ENCODE measurements at regions not wholly inside any gene's neighbourhood (a gene's known extent, or its start where the extent isn't known, plus 50 kb on each side); places are given as distances from the start of the nearest gene placed in this dataset.

GRCh38 chr14:96931751-96932150 lies 134.6 kb downstream of the VRK1 start:
- DNase-seq (ENCODE audit: low spot score), result no peak

DNA sequence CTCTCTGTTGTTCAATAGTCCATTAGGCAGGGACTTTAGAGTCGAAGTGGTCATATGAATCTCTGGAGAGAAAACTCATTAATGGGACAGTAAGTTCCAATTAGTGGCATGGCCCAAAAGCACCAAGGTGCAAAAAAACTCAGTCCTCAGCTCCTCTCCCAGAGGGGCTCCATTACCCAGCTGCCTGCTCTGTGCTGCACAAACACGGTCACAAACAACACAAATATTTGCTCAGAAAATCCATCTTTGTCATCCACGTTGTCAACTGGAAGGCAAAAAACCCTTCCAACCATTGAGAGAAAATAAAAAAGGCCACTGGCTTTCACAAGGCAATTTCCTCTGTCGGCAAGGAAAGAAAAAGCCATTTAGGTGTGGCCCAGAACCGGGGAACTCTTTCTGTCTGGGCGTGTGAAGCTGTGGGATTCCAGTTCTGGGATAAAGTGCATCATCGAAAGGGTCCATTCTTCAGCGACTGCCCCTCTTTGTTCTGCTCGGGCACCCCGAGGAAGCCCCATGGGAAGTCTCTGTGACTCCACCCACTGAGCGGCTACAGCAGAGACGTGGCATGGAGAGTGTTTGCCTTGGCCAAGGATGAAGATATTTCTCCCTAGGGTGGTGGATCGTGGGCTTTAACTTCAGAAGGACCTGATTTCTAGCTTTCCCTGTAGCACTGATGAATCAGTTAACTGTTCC lies 137.6 kb downstream of the VRK1 start:
- no peak for DNase-seq (ENCODE audit: low spot score)

DNA sequence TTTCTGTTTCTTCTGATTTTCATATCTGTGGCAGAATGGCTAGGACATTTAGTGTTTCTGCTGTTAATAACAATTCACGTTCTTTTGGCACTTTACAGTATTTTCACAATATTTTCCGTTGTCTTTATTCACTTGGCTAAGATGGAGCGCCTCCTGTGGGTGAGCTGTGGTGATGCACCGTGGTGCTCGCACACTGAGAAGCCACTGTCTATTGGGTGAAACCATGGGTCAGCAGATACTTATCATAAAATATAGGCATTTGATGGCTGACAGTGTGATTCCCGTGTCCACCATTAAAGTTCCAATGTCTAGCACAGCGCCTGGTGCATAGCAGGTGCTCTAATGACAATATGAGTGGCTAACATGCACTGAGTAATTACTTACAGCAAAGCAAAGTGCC lies 141.8 kb downstream of the VRK1 start:
- DNase-seq (ENCODE audit: low spot score), result no peak

DNA sequence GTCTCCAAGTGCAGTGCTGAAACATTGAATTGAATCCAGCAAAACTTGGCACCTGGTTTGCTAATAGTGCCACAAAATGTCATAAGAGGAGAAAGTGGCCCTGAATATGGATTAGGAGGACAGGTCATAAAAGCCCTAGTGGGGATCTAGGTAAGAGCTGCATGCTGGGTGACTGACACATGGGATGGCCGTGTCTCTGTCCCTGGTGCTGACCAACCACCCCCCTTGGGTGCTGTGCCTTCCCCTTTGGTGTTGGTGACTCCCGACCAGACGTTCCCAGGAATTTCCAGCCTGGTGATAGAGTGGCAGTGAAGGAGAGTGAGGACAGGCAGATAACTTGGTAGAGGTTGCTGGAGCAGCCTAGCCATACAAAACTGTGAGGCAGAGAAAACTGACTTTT lies 142.8 kb downstream of the VRK1 start:
- no peak for DNase-seq (ENCODE audit: low spot score)

DNA sequence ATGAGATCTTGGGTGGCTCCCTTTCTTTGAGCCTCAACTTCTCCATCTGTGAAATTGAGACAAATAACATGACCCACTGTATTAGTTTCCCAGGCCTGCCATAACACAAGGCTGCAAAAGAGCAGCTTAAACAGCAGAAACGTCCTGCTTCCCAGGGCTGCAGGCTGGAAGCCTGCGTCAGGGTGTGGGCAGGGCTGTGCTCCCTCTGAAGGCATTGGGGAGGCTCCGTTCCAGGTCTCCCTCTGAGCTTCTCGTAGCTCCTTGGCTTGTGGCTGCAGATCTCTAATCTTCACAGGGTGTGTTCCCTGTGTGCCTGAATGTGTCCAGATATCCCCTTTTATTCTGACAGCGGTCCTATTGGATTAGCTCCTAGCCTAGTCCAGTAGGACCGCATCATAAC lies 147.1 kb downstream of the VRK1 start:
- no peak for DNase-seq (ENCODE audit: low spot score)

- DNase-seq (ENCODE audit: low spot score), result no peak
These were observed 148.5 kb downstream of the VRK1 start for GRCh38 chr14:96945721-96946120.

GRCh38 chr14:96949594-96949993 lies 152.4 kb downstream of the VRK1 start:
- peak; percentile 51 for DNase-seq (ENCODE audit: low spot score)

- DNase-seq (ENCODE audit: low spot score), result no peak
These were observed 154.3 kb downstream of the VRK1 start for GRCh38 chr14:96951511-96951910.

DNA sequence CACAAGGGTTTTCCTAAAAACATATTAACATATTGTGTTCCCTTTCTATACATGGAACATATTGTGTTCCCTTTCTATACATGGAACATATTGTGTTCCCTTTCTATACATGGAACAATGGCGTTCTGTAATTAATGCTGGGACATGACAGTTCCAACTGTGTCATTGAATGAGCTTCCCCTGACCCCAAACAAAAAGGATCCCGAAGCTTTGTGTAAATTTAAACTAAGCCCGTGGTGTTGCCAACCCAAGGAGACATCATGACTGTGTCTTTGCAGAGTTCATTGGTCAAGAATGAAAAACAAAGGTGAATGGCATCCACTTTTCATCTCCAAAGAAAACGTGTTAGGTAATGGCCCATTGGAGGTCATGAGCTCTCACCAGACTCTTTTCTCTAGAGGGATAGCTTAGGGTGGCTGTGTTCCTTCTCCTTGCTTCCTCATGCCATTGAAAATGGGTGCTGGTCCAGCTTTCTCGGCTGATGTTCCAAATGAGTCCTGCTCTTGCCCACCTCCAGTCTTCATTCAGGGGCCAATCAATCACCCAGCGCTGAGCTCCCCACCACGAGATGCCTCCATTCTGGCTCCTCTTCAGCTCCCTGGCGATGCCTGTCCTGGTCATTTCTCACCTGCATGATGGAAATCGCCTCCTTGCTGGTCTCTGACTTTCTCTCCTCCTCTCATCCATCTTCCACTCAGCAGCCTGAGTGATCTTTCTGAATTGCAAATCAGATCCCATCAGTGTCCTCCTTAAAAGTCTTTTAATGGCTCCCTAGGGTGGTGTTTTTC lies 156.1 kb downstream of the VRK1 start:
- no peak for DNase-seq (ENCODE audit: low spot score)

DNA sequence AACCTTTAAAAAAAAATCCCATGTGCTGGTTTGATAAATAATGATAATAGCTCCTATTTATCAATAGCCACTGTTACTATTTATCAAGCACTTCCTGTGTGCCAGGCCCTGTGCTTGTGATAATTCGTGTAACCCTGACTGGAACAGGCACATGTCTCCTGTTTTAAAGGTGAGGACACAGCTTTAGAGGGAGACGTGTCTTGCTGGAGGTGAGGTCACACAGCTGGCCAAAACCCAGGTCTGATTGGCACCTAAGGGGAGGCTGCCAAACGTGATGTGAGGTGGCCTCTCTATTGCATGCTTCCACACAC lies 156.6 kb downstream of the VRK1 start:
- DNase-seq (ENCODE audit: low spot score), result no peak

DNA sequence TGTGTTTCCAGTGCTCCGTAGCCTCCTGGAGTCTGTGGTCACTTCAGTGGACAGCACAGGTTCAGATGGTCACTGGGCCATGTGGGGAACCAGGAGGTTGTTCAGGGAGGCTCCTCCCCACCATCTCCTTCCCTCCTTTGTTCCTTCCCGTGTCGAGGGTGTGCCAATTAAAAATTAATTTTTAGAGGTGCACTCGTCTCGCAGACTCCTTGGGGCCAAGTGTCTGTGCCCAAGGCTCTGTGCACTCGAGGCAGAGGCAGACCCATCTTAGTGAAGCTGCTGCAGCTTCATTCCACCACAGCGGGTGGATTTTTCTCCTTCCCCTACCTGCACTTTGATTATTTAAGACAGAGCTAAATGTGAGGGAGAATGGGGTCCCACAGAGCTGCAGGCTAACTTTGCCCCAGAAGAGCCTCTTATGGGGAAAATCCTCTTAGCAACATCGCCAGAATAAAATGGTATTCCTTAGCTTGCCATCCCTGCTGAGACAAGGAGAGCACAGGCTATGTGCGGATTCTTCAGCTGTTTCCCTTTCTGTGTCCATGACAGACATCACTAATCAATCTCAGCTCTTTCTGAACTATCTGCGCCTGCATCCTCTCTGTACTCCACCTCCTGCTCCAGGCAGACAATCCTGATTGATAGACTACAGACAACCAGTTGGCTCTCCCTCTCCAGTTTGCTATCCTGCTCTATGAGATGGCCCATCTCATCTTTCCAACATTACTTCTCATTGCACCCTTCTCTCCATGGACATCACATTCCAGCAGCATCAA lies 159.5 kb downstream of the VRK1 start:
- DNase-seq (ENCODE audit: low spot score), result no peak

GRCh38 chr14:96958057-96958456 lies 160.9 kb downstream of the VRK1 start:
- no peak for DNase-seq (ENCODE audit: low spot score)

- DNase-seq (ENCODE audit: low spot score), result no peak
These were observed 162.8 kb downstream of the VRK1 start for GRCh38 chr14:96959992-96960391.

DNA sequence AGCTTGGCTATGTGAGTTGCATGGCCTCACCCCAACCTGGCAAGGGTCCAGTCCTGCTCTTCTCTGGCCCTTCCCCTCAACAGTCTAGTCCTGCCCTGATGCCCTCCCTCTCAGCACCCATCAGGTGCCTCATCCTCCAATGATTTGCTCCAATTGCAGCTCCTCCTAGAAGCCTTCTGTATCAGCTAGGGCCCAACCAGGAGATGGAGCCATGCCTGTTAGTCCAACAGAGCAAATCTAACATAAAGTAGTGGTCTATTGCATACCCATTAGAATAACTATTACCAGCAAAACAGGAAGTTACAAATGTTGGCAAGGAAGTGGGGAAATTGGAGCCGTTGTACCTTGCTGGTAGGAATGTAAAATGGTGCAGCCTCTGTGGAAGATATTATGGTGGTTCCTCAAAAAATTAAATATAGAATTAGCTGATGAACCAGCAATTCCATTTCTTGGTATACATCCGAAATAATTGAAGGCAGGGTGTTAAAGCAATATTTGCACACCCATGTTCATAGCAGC lies 163.5 kb downstream of the VRK1 start:
- DNase-seq (ENCODE audit: low spot score), result no peak

- no peak for DNase-seq (ENCODE audit: low spot score)
These were observed 164.7 kb downstream of the VRK1 start for GRCh38 chr14:96961895-96962294.

DNA sequence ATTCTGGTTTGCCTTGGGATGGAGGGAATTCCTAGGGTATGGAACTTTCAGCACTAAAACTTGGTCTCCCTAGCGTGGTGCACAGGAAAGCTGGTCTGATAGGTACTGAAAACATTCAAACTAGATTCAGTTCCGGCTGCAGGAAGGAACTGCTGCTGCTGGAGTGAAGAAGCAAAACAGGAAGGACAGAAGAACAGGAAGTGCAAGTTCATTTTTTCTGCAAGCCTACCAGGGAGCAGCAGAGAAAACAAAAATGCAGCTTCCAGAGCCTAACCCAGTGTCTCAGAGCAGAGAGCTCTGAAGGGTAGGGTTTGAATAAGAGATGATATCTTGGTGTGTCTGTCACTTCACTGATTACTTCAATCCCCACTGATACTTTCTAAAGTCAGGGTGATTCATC lies 165.2 kb downstream of the VRK1 start:
- DNase-seq (ENCODE audit: low spot score), result peak; percentile 49

- DNase-seq (ENCODE audit: low spot score), result no peak
These were observed 167.7 kb downstream of the VRK1 start for GRCh38 chr14:96964726-96965415.

DNA sequence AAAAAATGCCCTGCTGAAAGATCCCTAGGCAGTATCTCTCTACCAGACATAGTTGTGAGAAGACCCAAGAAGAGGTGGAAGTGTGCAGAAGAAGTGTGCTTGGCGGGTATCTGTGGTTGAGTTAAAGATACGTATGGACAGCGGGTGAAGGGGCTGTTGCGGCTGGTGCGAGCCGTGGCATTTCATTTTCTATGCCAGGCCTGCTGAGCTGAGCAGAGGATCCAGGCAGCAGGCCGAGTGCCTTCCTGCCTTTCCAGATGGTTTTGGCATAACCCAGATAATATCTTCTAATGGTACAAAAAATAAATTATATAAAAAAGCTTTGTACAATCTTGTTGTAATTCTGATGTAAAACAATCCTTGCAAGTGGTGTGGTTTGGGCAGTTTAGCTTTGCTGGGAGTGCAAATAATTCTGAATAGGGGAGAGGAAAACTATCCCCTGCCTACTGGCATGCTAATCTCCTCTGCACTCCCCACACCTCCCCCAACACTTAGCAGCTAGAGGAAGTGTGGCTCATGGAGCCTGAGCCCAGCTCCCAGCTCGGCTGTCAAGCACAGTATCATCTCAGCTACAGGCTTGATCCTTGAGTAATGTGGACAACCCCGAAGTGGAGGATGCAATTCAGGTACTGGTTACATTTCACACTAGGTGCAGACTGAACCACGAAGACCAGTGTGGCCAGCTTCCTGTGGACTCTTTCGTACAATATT lies 168.9 kb downstream of the VRK1 start:
- DNase-seq (ENCODE audit: low spot score), result peak; percentile 22

DNA sequence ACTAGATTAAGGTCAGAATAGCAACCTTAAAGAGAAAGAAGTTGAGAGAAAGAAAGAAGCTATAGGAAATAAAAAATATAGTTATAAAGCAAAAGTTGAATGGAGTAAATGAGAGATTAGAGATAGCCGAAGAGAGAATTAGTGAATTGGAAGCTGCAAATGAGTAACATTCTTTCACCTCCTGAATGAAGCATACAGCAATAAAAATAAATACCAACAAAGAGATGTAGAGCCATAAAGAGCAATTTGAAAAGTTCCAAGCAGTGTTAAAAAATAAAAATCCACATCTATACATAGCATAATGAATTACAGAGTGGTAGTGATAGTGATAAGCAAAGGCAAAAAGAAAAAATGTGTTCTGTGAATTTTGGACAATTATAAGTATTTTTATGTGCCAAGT lies 177.9 kb downstream of the VRK1 start:
- DNase-seq (ENCODE audit: low spot score), result no peak

GRCh38 chr14:96978525-96979272 lies 181.5 kb downstream of the VRK1 start:
- no peak for DNase-seq (ENCODE audit: low spot score)

DNA sequence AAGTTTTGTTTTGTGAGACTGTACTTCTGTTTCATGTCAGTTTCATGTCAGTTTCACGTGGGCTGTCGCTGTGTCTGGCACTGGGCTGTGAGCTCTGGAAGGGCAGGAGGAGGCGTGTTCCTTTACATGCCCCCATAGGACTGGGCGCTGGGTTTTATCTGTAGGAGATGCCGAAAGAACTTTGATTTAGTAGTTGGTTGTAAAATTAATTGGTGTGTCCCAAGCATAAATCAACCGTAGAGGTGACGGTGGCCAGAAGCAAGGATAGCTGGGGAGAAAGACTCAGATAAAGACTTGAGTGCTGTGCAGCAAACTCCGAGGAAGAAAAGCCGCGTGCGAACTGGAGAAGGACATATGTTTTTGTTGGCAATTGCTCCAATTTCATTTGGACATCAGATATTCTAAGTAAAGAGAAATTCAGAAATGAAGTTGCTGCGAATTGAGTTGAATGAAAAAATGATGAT lies 182.5 kb downstream of the VRK1 start:
- no peak for DNase-seq (ENCODE audit: low spot score)
